Stimulated activated CD4-positive, alpha-beta T cell treated with anti-CD3 and anti-CD28 coated beads, TNF-alpha, amount 100 ng/mL, for 24 hours (primary cell): ENCODE measurements at regions not wholly inside any gene's neighbourhood (a gene's known extent, or its start where the extent isn't known, plus 50 kb on each side); places are given as distances from the start of the nearest gene placed in this dataset.

ENCODE experiments used
- DNase-seq, 3 experiments: peaks; one replicate each; pipeline ENCODE4 v3.0.0-alpha.2; 2020; ENCODE audit warnings: low read depth in 3 of 3

- no peak for DNase-seq
Measured at GRCh38 chr2:239674101-239674980, 273.5 kb upstream of the HDAC4 start.

GRCh38 chr2:239673641-239674040, 272.8 kb upstream of the HDAC4 start:
- no peak for DNase-seq

GRCh38 chr2:239671916-239672849, 271.4 kb upstream of the HDAC4 start:
- no peak for DNase-seq

- DNase-seq = no peak
Measured at GRCh38 chr2:239671471-239671870, 270.7 kb upstream of the HDAC4 start.

GRCh38 chr2:239670463-239671120, 269.8 kb upstream of the HDAC4 start:
- no peak for DNase-seq

GRCh38 chr2:239669899-239670460, 269.2 kb upstream of the HDAC4 start:
- no peak for DNase-seq

- no peak for DNase-seq
Measured at GRCh38 chr2:239669181-239669898, 268.5 kb upstream of the HDAC4 start.

- DNase-seq = no peak
Measured at GRCh38 chr2:239668651-239669050, 267.8 kb upstream of the HDAC4 start.

- no peak for DNase-seq
Measured at GRCh38 chr2:239668042-239668441, 267.2 kb upstream of the HDAC4 start.

GRCh38 chr2:239667431-239667985, 266.7 kb upstream of the HDAC4 start:
- no peak for DNase-seq

GRCh38 chr2:239666855-239667376, 266.1 kb upstream of the HDAC4 start:
- no peak for DNase-seq

- DNase-seq = no peak
Measured at GRCh38 chr2:239666053-239666854, 265.4 kb upstream of the HDAC4 start.

GRCh38 chr2:239664216-239664810, 263.5 kb upstream of the HDAC4 start:
- no peak for DNase-seq

GRCh38 chr2:239663364-239663924, 262.6 kb upstream of the HDAC4 start:
- DNase-seq = no peak

GRCh38 chr2:239662413-239663120, 261.7 kb upstream of the HDAC4 start:
- DNase-seq = no peak

GRCh38 chr2:239661334-239662312, 260.8 kb upstream of the HDAC4 start:
- DNase-seq = no peak
